NK-92 treated with Interleukin-12 subunit alpha and Interleukin-12 subunit beta, amount 100 ng/mL, for 24 hours (cell line): ENCODE measurements at regions not wholly inside any gene's neighbourhood (a gene's known extent, or its start where the extent isn't known, plus 50 kb on each side); places are given as distances from the start of the nearest gene placed in this dataset.

Experiments used
- DNase-seq: peaks from one replicate; lab custom pipeline; 2025; lab: John Stamatoyannopoulos, UW

DNA sequence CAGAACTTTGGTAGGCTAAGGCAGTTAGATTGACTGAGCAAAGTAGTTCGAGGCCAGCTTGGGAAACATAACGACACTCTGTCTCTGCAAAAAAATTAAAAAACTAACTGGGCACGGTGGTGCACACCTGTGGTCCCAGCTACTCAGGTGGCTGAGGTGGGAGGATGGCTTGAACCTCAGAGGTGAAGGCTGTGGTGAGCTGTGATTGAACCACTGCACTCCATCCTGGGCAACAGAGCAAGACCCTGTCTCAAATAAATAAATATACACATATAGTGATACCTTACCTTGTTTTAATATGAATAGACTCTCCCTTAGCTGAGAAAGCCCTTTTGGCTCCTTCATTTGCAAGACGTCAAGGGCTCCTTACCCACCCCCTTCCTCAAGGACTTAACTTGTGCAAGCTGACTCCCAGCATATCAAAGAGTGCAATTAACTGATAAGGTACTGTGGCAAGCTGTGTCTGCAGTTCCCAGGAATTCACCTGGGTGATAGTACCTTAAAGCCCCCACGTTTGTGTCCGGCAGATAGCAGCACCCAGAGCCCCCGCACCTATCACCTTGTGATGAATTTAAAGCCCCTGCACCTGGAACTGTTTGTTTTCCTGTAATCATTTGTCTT lies 655.6 kb upstream of the GALNTL6 start:
- DNase-seq = no peak

GRCh38 chr4:171142639-171143038 lies 670.6 kb upstream of the GALNTL6 start:
- no peak for DNase-seq

GRCh38 chr4:171142045-171142444 lies 671.2 kb upstream of the GALNTL6 start:
- no peak for DNase-seq

DNA sequence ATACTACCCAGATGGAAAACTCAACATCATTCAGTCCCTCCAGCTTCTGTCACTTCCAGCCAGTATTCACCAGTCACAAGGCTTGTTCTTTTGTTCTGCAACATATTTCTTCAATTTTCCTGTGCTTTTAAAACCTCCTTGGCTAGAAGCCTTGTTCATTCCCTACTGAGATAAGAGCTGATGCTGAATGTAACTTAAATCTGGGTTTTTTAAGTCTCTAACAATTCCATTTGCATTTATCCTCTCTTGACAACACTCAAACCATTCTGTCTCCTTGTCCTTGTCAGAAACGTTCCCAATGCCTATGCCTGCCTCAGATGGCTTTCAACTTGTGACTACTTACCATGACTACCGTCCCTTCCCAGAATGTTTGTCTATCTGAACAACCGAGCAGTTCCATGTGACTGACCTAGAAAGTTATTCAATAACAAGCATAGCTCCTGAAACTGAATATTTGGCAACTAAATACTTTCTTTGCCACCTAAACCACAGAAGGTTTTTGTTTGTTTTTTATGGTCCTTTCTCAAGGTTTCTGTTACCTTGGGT lies 682.9 kb upstream of the GALNTL6 start:
- DNase-seq = no peak

GRCh38 chr4:171118091-171118490 lies 695.1 kb upstream of the GALNTL6 start:
- no peak for DNase-seq

DNA sequence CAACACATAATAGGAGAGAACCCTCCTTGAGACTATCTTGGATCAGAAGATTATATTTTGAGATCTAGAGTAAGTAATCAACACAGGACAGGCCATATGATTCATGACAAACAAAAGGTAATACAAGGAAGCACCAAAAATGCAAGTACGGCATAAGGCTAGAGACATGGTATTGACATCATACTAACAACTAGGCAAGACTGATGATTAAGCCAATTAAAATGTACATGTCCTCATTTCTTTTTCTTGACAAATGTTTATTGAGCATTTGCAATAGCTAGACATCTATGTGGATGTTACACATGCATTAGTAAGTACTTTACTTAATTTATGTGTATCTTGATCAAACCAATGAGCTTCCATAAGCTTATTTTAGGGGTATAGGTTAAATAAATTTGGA lies 695.7 kb upstream of the GALNTL6 start:
- no peak for DNase-seq

- DNase-seq = no peak
Measured at GRCh38 chr4:171101845-171102244, 711.4 kb upstream of the GALNTL6 start.

GRCh38 chr4:171087089-171087488 lies 726.1 kb upstream of the GALNTL6 start:
- no peak for DNase-seq

GRCh38 chr4:171067422-171067821 lies 745.8 kb upstream of the GALNTL6 start:
- DNase-seq = no peak

DNA sequence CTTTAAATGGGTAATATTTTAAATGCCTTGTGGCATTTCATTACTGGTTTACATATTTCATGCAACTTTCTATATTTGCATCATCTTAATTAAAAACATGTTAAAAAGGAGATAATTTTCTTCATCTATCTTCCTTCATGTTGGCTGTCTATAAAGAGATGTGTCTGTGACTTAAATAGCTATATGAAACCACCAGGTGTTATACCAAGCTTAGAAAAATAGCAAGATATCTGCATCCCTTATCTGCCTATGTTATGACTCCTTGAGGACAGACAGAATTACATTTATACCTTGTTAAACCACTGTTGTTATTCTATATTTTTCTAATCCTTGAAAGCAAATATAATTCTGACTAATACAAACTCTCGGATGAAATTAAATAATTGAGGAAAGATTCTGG lies 763.8 kb upstream of the GALNTL6 start:
- DNase-seq = no peak

DNA sequence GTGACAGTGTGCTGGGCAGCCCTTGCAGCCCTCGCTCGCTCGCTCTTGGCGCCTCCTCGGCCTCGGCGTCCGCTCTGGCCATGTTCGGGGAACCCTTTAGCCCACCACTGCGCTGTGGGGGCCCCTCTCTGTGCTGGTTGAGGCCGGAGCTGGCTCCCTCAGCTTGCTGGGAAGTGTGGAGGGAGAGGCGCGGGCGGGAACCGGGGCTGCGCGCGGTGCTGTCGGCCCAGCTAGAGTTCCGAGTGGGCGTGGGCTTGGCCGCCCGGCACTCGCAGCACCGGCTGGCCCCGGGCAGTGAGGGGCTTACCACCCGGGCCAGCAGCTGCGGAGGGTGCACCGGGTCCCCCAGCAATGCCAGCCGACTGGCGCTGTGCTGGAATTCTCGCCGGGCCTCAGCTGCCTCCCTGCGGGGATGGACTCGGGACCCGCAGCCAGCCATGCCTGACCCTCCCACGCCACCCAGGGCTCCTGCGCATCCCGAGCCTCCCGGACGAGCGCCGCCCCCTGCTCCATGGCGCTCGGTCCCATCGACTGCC lies 770.1 kb upstream of the GALNTL6 start:
- no peak for DNase-seq

DNA sequence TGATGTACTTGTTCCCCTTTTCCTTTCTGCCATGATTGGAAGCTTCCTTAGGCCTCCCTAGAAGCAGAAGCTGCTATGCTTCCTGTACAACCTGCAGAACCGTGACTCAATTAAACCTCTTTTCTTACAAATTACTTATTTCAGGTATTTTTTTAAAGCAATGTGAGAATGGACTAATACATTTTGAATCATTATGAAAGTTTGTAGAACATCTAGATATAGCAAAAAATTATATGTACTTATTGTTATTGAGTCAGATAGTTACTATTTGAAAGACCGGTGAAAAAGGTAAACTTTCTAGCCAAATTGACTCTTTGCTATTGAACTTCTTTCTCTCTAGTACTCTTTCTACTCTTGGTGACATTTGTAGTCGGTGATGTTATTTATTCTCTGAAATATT lies 777.3 kb upstream of the GALNTL6 start:
- no peak for DNase-seq

DNA sequence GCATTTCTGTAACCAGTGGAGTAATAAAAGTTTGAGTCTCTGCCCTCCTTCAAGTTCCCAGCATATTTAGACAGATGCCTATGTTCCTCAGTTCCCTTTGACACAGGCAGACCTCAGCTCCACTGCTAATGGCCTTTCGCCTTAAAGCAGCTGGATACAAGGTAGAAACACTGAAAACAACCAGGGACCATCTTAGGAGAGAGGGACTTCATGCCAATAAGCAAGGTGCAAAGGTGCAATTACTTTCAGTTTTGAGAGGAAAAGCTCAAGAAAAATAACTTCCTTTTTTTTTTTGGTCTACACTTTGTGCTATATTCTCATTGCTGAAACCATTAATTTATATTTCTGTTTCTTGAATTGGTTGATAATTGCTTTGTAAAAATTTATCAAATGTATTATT lies 781.9 kb upstream of the GALNTL6 start:
- no peak for DNase-seq

DNA sequence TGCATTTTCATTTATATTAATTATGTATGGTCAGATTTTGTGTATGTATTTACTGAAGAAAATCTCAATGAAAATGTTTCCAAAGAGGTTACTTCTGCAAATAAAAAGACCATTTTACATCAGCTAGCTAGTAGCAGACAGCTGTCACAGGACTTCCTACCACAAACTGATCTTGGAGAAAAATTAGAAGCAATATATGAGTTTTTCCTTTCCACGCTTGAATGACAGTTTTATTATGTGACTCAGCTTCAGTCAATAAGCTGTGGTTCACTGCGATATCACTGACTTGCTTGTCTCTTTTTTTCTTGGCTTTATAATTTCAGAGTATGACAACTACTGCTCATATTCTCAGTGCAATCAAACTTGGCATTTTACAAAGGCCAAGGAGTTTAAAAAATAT lies 787.4 kb upstream of the GALNTL6 start:
- DNase-seq = no peak

DNA sequence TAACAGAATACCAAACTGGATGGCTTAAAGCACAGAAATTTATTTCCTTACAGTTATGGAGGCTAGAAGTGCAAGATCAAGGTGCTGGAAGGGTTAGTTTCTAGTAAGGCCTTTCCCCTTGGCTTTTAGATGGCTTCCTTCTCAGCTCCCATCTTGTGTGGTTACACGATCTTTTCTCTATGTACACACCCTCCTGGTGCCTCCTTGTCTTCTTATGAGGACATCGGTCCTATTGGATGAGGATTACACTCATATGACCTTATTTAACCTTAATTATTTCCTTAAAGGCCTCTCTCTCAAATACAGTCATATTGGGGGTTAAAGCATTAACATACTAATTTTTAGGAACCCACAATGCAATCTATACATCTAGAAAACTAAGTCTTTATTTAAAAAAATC lies 787.9 kb upstream of the GALNTL6 start:
- DNase-seq = no peak

- no peak for DNase-seq
Measured at GRCh38 chr4:171024720-171025303, 788.4 kb upstream of the GALNTL6 start.

DNA sequence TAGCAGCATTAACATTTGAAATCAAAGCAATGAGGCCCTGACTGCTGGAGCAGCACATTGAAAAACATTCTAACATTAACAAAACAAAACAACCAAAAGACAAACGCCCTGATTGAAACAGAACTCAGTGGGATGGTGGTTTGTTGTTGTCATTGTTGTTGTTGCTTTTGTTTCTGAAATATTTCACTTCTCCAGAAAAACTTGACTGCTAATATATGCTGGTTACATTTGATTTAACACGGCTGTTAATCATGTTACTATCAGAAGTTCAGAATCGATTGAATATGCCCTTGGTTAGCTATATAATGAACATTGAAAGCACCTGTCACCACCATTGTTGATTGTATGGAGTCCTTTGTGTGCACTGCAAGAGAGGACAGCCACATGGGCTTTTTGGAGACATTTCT lies 790.4 kb upstream of the GALNTL6 start:
- DNase-seq = no peak

GRCh38 chr4:171017593-171017992 lies 795.6 kb upstream of the GALNTL6 start:
- no peak for DNase-seq

GRCh38 chr4:171016145-171016544 lies 797.1 kb upstream of the GALNTL6 start:
- DNase-seq = no peak

DNA sequence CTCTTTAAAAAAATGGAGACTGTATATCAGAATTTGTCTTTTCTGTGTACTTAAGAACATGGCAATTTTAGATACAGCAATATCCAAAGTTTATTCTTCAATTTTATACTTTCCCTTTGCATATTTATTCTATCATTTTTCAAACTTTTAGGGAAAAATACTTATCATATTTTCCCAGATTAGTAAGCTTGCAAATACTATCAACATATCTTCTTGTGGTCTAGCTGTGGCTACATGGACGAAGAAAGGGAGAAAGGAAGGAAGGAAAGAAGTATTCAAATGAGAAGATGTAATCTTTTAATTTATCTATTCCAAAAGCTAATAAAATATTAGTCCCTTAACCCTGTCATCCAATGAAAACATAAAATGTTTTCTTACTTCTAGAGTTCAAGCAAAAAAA lies 797.8 kb upstream of the GALNTL6 start:
- DNase-seq = no peak

DNA sequence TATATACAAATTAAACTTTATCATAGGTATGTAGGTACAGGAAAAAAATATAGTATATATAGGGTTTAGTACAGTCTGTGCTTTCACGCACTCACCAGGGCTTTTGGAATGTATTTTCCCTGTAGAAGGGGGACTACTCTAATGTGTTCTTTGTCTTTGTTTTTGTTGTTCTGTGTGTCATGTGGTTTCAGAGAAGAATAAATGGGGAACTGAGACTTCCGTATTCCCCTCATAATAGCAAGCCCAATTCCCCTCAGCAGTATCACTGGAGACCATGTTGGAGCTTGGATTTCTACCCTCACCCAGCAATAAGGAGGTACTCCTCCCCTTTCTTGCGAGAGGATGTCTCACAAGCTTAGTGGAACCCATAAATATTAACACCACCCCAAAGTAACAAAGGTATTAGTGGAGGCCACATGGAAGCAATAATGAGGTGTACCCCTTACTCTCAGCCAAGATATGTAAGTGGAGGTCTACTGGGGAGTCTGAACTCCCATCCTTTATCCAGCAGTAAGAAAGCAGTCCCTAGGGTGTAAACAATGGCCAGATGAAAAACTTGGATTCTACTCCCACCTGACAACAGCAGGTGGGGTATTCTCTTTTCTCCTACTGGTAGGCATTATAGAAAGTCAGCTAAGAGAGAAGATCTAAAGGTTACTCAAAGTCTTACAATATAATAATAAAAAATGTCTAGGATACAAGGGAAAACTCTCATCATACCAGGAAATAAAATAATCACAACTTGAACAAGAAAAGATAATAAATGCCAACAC lies 805.4 kb upstream of the GALNTL6 start:
- no peak for DNase-seq

DNA sequence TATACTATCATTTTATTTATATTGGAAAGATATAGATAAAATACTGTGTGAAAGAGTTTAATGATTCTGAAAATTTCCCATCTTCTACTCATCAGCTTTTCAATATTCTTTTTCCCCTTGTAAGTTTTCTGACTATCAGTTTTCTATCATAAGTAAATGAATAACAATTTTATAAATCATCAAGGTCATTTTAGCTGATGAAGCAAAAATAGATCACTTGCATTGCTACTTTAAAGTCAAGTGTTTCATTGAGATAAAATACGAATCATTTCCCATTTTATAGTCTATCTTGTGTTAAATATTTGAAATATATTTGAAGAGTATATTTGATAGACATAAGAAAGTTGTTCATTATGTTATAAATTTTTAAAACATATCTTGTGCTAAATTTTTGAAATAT lies 811.0 kb upstream of the GALNTL6 start:
- DNase-seq = no peak

- DNase-seq = no peak
Measured at GRCh38 chr4:170990989-170991589, 822.1 kb upstream of the GALNTL6 start.
